ENCODE measurements at regions not wholly inside any gene's neighbourhood (a gene's known extent, or its start where the extent isn't known, plus 50 kb on each side); places are given as distances from the start of the nearest gene placed in this dataset.

DNA sequence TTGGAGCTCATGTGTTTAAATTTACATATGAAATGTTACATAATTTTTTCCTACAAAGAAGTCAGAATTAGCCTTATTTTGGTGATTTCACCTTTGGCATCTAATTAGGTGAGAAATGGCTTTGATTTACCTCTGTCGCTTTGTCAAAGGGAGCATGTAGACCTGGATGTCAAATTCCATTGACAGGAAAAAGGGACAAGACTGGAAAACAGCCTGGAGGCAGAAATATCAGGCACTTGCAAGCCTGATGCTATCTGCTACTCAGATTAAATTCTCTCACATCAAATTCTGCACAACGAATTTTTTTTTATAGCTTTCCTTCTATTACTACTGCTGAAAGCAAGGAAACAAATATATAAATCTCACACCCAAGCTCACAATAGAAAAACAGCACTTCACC is 54.1 kb upstream of the CTNND2 start:
- Mint-ChIP-seq H3K36me3 (ENCODE audit: insufficient read depth in 1 of 3, low read depth in 3 of 3) (no peaks in the 10 kb centered on the region), H3K4me1 (no peaks in the 10 kb centered on the region; a peak in 1 of 4 replicates), H3K4me3 (no peak overlapping the region), H3K27ac (no peak overlapping the region), H3K27me3 (ENCODE audit: low read depth) (no peaks in the 10 kb centered on the region), H3K9me3 (no peaks in the 10 kb centered on the region)
- H4K91ac ChIP-seq (ENCODE audit: insufficient read length, low read depth, low read length): no peak overlapping the region
- WGBS (ENCODE audit: extremely low coverage, insufficient read length, low lambda C conversion rate): no CpG with 5 or more reads among the region's 2 CpGs
- H3K23me2 ChIP-seq (ENCODE audit: insufficient read length, low read depth, low read length, poor library complexity, severe bottlenecking): no peaks in the 10 kb centered on the region
- no peak overlapping the region for H2BK20ac ChIP-seq (ENCODE audit: low read depth, low read length, poor library complexity, severe bottlenecking)
- H3K23ac ChIP-seq (ENCODE audit: insufficient read length, low read depth, low read length): no peak overlapping the region
- H4K20me1 ChIP-seq (ENCODE audit: control insufficient read depth, insufficient read depth, insufficient read length): no peaks in the 10 kb centered on the region
- H2BK5ac ChIP-seq (ENCODE audit: insufficient read length, low read length): no peak overlapping the region
- no peak overlapping the region for H3K4ac ChIP-seq (ENCODE audit: low read depth, low read length)
- H3K79me2 ChIP-seq (ENCODE audit: insufficient read depth, low read length): no peaks in the 10 kb centered on the region
- no peak overlapping the region for H3K14ac ChIP-seq (ENCODE audit: insufficient read depth, low read length)
- no peak overlapping the region for H2BK120ac ChIP-seq (ENCODE audit: low read depth, low read length, poor library complexity, severe bottlenecking)
- no peaks in the 10 kb centered on the region for H3K4me1 ChIP-seq (ENCODE audit: insufficient read depth, low read length)
- H3K27ac ChIP-seq (ENCODE audit: insufficient read length, low read depth, low read length): no peak overlapping the region
- H3T11ph ChIP-seq (ENCODE audit: low read length): no peak overlapping the region
- no peaks in the 10 kb centered on the region for H3K27me3 ChIP-seq (ENCODE audit: insufficient read depth, low read length)
- no peak overlapping the region for H4K8ac ChIP-seq (replicated peaks; ENCODE audit: insufficient read length, low read depth, low read length)
- no peak overlapping the region for H3K4me2 ChIP-seq (ENCODE audit: insufficient read depth, insufficient read length, low read length)
- no peak overlapping the region for H2BK12ac ChIP-seq (ENCODE audit: insufficient read length, low read depth, low read length)
- no peak overlapping the region for H2AFZ ChIP-seq (ENCODE audit: low read length)
- no peak overlapping the region for H2BK15ac ChIP-seq (ENCODE audit: low read depth, low read length)
- TF ChIP-seq, protein P1, sequence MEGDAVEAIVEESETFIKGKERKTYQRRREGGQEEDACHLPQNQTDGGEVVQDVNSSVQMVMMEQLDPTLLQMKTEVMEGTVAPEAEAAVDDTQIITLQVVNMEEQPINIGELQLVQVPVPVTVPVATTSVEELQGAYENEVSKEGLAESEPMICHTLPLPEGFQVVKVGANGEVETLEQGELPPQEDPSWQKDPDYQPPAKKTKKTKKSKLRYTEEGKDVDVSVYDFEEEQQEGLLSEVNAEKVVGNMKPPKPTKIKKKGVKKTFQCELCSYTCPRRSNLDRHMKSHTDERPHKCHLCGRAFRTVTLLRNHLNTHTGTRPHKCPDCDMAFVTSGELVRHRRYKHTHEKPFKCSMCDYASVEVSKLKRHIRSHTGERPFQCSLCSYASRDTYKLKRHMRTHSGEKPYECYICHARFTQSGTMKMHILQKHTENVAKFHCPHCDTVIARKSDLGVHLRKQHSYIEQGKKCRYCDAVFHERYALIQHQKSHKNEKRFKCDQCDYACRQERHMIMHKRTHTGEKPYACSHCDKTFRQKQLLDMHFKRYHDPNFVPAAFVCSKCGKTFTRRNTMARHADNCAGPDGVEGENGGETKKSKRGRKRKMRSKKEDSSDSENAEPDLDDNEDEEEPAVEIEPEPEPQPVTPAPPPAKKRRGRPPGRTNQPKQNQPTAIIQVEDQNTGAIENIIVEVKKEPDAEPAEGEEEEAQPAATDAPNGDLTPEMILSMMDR (conservative IDR thresholded peaks at IDR 0.05): no peak
- no peak overlapping the region for H3K56ac ChIP-seq (ENCODE audit: insufficient read length, low read depth, low read length)
- H3K9ac ChIP-seq (ENCODE audit: extremely low read depth, insufficient read length, low read length): no peak overlapping the region
- H3K79me1 ChIP-seq (ENCODE audit: insufficient read depth, low read depth, low read length, poor library complexity, severe bottlenecking): no peaks in the 10 kb centered on the region
- H4K5ac ChIP-seq (ENCODE audit: insufficient read length, low read depth, low read length): no peak overlapping the region
- no peak overlapping the region for H2AK5ac ChIP-seq (ENCODE audit: insufficient read length, low read length)
- H3K9me3 ChIP-seq (ENCODE audit: control insufficient read depth, low read depth, low read length): no peaks in the 10 kb centered on the region
- no peak for DNase-seq
- H3K18ac ChIP-seq (ENCODE audit: insufficient read length, low read depth, low read length): no peak overlapping the region
